ENCODE measurements at regions not wholly inside any gene's neighbourhood (a gene's known extent, or its start where the extent isn't known, plus 50 kb on each side); places are given as distances from the start of the nearest gene placed in this dataset.

DNA sequence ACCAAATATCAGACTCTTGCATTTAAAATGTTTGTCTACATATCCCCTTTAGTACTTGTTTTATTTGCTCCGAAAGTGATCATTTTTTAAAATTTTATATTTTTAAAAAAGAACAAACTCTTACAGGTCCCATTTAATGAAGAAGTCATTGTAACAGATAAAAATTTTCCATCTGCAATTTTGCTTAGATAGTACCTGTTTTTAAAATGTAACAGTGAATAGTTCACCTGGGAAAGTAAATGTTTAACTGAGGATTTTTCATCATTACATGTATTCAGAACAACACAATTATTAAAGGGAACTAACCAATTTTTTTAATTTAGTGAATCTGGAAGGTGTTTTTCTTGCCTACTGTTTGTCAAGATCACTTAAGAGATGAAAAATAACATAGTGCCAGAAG is 1099.5 kb upstream of the PHF14 start:
- DNase-seq: no peak

GRCh38 chr7:9876053-9876452 is 1097.6 kb upstream of the PHF14 start:
- DNase-seq: no peak

DNA sequence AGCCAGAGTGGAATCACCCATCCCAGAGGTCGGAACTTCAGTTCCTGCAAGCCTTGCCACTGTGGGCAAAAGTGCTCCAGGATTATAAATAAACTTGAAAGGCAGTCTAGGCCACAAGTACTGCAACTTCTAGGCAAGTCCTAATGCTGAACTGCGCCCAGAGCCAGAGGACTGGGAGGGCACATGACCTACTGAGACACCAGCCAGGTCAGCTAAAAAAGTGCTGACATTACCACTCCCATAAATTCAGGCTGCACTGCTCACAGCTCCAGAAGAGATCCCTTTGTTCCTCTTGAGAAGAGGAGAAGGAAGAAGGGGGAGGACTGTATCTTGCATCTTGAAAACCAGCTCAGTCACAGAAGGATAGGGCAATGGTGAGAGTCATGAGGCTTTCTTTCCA is 1084.1 kb upstream of the PHF14 start:
- peak; percentile 12 for DNase-seq

DNA sequence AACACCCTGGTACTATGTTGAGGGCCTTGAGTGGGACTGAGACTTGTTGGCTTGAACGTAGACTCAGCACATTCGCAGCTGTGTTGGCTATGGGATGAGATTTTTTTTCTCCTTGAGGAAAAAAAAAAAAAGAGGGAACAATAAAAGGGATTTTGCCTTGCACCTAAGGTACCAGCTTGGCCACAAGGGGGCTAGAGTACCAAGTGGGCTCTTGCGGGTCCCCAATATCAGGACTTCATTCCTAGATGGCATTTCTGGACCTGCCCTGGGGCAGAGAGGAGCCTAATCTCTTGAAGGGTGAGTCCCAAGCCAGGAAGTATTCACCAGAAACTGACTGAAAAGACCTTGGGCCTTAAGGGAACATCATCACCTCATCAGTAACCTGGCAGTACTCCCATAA is 1083.6 kb upstream of the PHF14 start:
- no peak for DNase-seq

- no peak for DNase-seq
These were observed 1082.6 kb upstream of the PHF14 start for GRCh38 chr7:9891056-9891455.

DNA sequence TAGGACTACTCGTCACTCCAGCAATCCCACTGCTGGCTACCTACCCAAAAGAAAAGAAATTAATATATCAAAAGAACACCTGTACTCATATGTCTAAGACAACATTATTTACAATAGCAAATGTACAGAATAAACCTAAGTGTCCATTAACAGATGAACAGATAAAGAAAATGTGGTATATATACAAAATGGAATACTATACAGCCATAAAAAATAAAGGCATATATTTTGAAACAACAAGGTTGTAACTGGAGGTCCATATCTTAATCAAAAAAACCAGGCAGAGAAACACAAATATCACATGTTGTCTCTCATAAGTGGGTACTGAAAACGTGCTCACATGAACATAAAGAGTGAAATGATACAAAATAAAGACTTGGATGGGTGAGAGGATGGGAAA is 1073.3 kb upstream of the PHF14 start:
- no peak for DNase-seq

DNA sequence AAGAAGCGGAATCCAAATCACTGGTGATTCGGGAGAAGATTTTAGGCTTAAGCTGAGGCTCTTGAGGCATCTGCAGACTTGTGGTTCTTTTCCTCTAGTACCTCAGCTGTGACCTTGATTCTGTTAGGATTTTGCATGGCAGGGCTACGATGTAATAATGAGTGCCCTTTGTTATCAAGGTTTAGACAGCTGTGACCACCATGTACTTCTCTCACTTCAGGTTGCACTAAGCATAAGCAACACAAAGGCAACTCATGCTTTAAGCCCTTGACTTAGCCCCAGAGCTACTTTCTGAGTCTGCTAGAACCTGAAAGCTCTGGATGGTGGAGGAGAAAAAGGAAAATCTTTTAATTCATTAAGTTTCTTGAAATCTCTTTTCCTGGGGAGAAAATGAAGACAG is 1052.3 kb upstream of the PHF14 start:
- no peak for DNase-seq

DNA sequence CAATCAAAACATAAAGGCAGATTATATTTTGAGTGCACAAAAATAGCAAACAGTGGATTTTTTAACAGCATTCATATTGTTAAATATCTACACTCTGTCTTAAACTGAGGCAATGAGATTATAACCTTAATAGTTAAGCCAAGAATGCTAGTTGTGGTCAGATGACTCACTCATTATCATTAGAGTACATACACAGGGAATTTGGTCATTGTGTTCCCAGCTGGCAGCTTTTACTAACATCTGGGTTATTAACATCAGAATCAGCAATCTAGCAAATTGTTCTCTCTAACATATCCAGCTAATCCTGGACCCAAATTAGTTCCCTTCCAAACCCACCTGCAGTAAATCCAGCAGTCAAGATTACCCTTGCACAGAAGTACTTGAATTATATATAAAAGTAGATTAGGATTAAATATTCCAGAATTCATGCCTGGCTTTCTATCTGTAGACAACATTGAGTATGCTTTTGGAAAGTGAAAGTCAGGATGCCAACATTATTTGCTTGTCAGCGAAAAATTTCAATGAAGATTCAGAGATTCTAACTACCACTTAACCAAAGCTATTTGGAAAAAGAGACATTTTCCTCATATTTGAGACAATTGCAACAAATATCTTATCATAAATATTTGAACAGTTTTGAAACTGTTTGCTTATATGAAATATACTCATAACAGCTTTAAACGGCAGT is 1035.6 kb upstream of the PHF14 start:
- DNase-seq: no peak

GRCh38 chr7:9939176-9939575 is 1034.5 kb upstream of the PHF14 start:
- no peak for DNase-seq

DNA sequence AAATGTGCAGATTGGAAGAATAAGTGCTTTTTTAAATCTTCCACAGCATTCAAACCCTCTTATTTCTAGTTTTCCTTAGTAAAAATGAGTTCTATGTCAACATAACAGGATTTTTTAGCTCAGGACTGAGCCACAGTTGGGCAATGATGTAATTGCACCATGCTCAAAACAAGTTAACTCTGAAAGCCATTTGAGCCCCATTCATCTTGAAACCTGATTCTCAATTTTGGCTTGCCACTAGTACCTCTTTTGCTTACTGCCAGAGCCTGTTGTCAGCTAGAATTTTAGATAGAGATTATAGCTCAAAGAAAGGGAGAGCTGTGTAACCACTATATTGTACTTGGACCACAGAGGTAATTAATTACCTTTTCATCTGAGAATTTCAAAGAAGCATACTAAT is 1028.5 kb upstream of the PHF14 start:
- DNase-seq: no peak

DNA sequence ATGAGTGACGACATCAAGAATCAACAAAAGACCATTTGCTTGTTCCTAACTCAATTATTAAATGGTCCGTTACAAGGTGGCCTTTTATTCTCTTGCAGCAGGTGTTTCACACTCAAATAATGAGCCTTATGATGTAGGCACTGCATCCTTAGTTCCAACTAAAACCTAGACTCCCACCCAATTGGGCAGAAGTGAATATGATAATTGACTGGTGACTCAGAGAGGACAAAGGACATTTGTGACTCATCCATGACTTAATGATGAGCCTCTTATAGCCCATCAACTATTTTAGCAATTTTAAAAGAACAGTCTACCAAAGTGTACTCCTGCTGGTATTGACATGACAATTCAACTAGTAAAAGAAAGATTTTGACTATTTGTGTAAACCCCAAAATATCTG is 1027.8 kb upstream of the PHF14 start:
- no peak for DNase-seq

DNA sequence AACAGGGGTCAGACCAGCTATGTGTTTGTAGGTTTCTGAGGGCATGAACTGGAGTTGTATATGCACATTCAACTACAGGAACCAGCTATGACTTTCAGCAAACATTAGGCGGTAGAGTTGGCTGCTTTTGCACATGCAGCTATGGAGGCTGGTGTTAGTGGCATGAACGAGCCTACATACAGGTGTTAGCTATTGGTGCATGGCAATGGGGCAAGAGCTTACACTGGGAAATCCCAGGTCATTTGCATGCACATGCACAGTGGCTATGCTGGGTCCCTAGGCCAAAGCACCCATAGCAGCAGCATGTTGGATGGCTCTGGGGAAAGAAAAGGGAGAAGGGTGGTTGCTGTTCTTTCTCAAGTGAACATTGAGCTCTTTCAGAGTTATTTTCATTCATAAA is 1018.5 kb upstream of the PHF14 start:
- DNase-seq: no peak

DNA sequence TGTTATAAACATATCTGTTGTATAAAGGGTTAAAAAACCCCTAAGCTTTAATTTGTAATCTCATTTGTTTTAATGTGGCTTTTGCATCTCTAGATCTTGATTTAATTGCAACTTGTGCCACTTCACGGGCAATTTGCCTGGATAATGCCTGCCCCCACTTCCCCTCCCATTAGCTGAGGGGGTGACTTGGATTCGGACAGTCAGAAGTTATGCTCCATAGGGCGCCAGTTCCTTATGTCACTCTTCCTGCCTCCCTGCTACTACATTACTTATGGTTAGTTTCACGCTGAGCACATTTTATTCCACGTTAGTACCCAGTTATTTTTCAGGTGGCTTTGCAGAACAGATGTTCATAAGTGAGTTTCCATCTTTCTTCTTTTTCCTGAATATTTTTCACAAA is 1015.2 kb upstream of the PHF14 start:
- DNase-seq: no peak

DNA sequence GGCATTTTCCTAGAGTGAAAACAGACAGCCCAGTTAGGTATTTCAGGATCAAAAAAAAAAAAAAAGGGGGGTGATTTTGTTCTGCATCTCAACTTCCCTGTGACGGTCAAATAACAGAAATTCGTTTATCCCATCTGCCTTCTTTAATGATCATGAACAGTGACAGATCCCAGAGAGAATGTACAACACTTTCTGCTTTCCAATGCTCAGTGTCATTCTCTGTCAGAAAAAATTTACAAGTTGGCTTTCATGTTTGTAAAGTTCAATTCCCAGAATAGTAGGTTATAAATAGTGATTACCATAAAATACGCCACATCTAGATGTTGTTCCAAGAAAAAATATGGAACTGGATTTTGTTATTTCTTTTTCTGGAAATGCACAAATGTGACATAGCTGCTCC is 1013.2 kb upstream of the PHF14 start:
- DNase-seq: no peak

- no peak for DNase-seq
These were observed 1012.3 kb upstream of the PHF14 start for GRCh38 chr7:9961161-9961922.

DNA sequence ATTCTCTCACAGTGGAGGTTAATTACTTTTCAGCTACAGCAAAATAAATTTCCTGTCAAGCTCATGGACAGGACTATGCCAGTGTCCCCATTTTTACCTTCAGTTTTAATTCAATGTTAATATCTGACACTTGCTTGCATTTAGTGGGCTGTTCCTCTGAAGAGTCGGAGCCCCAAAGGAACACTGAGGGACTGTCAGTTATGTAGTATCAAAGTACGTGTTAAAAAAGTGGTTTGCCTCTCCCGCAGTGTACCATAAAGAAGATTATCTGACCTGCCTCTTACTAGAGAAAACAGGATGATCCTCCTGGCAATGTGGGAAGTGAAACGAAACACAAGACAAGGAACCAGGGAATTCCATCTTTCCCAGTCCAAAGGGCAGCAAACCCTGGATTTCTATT is 1010.9 kb upstream of the PHF14 start:
- no peak for DNase-seq

DNA sequence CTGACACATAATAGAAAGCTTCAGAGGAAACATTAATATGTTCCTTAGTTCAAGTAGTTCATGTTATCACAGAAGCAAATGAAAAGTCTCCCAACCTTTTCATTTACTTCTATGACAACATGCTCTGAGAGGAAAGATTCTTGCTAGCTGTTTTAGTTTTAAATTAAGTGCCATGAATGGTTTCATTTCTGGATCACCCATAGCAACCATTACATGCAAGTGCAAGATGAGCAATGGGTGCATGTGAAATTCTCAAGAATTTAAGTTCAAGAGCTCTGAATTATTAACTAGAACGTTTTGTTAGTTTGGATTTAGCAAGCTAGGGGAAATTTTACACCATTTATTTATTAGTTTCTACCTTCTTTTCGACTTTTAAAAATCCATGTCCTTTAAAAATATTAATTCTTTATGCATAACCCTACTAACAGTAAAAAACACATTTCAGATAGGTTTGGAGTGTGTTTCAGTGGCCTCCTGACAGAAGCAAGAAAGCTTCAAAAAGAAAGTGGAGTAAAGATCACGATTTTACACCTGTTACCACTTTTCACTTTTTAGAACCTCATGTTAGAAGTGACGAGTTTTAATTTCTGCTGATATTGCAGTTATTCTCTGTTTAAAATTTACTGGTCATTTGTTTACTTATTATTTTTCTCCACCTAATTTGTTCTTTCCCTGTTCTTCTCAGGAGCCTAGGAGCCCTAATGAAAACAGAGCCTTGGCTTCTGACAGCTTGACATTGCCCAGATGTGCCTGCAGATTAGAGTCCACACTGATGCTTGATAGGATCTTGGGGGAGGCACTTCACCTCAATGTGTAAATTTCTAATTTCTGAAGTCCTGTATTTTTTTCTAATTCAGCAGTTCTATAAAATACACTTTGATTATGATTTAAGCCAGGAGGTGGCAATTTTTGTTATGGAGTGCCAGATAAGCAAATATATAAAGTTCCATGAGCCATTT is 995.3 kb upstream of the PHF14 start:
- DNase-seq: no peak

DNA sequence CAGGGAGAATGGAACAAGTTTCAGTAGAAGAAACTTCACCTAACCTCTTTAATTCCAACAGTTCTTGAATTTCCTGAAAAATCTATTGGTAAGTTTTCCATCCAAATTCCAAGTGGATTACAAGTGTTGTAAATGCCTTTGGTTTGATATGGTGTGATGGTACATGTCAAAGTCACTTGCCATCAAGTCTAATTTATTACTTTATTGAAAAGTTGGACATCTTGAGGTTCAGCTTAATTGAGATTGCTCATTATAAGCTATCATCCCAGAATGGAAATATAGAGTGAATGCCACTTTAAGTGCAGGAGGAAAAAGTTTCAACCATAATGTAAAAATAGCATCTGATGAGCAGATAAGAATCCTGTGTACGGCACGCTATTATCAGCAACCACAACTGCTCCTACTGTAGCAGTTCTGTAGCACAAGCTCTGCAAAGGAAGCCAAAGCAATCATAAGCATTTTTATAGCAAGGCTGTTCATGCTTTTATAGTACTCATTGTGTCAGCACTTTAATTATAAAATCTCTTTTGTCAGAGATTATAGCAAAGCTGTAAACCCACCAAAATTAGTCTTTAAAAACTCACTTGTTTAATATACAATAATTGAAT is 991.8 kb upstream of the PHF14 start:
- no peak for DNase-seq

- no peak for DNase-seq
These were observed 990.6 kb upstream of the PHF14 start for GRCh38 chr7:9983048-9983447.

- DNase-seq: no peak
These were observed 958.0 kb upstream of the PHF14 start for GRCh38 chr7:10015687-10016086.

GRCh38 chr7:10022480-10022879 is 951.2 kb upstream of the PHF14 start:
- no peak for DNase-seq

DNA sequence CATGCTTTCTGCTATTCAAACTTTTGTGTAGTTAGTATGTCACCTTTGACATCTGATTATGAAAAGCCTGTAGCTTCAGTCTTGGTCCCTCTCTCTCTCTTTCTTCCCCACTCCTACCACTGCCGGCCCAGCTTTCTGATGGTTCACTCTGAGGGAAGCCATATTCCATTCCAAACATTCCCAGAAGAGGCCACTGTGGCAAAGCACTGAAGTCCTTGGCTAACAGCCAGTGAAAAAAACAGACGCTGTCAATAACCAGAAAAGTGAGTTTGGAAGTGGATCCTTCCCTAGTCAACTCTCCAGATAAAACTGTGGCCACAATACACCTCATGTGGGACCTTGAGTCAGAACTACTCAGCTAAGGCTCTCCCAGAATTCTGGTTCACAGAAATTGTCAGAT is 950.7 kb upstream of the PHF14 start:
- no peak for DNase-seq

DNA sequence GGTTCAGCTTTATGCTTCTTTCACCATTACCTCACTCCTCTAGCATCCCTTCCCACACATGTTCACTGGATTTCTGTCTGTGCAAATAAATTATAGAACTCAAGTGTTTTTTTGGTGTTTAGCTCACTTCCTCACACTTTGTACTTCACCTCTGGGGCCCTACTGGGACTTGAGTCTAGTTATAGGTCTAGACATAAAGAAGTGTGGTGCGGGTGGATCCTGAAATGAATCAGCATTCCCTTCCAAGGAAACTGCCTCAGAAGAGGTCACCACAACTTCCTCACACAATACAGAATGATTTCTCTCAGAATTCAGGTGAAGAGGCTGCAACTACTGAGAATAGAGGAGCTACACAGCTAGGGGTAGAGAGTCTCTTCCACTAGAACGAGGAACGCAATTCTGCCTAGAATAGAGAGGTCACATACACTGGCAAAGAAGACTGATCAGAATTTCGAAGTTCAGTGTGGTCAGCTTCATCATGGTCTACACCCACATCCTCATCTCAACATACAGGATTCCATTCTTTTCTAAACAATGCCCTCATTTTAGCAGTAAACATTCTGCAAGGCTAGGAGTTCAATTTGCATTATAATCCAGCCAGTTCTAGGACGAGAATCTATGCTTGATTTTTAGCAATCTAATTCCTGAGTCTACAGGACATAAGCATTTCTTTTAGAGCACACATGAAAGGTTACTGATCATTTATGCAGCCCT is 938.7 kb upstream of the PHF14 start:
- no peak for DNase-seq
